HG03558 (cell line): ENCODE measurements at regions not wholly inside any gene's neighbourhood (a gene's known extent, or its start where the extent isn't known, plus 50 kb on each side); places are given as distances from the start of the nearest gene placed in this dataset.

Source experiments
- ATAC-seq: cut with Tn5 transposase; IDR thresholded peaks from one replicate; pipeline ENCODE4 v1.9.1; 2021; ENCODE audit warnings: moderate number of reproducible peaks; ENCODE audit not compliant: unreplicated experiment; ENCODE audit errors: extremely low read depth

GRCh38 chr6:104143757-104144156, 716.0 kb downstream of the HACE1 start:
- no peak for ATAC-seq

DNA sequence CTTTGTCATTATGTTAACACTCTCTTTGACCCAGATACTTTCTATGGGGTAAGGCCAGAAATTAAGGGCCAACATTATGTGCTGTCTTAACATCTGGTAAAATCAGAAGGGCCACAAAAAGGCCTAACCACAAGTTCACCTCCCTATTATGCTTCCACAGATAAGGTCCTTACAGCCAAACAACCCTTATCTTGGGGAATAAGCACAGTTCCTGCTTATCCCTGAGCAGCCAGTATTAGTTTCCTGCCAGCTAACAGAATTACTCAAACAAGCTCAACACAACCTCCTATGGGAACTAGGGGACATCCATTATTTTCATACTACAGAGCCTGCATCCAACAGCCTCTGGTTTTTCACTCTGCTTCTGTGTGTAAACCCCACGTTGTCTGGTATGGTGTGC, 724.8 kb downstream of the HACE1 start:
- no peak for ATAC-seq

DNA sequence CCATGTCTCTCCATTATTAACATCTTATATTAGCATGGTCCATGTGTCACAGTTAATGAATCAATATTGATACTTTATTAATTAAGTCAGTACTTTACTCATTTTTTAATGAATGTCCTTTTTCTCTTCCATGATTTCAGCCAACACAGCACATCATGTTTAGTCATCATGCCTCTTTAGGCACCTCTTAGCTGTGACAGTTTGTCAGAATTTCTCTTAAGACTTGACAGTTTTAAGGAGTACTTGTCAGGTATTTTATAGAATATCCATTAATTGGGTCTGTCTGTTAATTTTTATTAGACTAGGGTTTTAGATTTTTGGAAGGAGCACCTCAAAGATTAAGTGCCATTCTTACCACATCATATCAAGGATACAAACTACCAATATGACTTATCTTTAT, 729.4 kb downstream of the HACE1 start:
- ATAC-seq, result no peak

DNA sequence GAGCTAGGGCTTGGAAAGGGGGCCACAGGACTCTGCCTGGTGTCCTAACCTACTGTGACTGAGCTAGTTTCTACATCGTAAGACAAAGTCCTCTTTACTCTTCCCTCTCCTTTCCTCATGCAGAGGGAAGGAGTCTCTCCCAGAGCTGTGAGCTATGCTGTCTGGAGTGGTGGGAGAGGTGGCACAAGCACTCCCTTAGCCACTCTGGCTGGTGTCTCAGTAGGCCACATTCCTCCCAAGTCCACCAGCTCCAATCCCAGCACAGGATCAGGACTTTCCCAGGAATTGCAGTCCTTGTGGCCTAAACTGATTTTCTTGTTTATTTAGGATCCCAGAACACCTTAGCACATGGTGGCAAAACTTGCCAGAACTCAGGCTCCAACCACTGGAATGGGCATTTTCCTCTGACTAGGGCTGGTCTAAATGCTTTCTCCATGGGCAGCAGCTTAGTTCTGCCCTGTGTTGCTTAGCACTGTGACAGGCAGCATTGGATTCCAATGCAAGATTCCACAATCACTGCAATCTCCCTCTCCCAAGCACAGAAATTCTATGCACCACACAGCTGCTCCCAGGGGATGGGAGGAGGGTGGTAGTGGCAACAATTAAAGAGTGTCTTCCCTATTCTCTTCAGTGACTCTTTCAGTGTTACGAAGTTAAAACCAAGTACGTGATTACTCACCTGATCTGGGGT, 733.3 kb downstream of the HACE1 start:
- no peak for ATAC-seq

GRCh38 chr6:104123227-104123626, 736.5 kb downstream of the HACE1 start:
- no peak for ATAC-seq

DNA sequence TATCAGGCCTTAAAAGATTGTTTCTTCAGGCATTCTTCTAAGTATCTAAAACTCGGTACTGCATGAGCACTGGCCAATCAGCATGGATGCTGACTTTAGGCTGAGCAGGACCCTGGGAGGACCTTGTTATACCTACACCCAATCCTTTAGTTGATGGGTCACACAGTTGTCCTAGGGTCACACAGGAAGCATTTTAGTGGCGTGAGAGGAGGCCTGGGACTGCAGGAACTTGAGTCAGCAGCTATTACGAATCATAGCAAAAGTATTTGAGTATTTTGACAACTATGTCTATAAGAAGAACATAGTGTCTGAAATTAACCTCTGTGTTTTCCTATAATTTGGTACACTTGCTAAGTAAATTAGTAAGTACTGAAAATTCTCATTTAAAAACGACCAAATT, 741.4 kb downstream of the HACE1 start:
- ATAC-seq, result no peak

DNA sequence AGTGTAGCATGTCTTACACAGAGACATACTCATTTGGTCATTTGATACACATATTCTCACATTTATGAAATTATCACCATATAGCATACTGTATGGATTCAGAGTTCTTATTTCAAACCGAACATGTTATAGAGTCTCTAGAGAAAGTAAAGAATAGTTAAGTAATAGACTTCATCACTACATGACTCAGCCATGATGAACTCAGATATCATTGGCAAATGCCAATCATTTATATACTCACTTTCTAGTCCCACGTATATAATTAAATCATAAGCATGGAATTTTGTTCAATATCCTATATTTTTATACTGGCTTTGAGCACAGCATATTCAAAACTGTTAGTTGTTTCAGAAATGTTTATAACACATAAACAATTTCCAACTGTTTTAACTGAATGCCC, 749.9 kb downstream of the HACE1 start:
- ATAC-seq, result no peak

GRCh38 chr6:104108634-104109033, 751.1 kb downstream of the HACE1 start:
- no peak for ATAC-seq

DNA sequence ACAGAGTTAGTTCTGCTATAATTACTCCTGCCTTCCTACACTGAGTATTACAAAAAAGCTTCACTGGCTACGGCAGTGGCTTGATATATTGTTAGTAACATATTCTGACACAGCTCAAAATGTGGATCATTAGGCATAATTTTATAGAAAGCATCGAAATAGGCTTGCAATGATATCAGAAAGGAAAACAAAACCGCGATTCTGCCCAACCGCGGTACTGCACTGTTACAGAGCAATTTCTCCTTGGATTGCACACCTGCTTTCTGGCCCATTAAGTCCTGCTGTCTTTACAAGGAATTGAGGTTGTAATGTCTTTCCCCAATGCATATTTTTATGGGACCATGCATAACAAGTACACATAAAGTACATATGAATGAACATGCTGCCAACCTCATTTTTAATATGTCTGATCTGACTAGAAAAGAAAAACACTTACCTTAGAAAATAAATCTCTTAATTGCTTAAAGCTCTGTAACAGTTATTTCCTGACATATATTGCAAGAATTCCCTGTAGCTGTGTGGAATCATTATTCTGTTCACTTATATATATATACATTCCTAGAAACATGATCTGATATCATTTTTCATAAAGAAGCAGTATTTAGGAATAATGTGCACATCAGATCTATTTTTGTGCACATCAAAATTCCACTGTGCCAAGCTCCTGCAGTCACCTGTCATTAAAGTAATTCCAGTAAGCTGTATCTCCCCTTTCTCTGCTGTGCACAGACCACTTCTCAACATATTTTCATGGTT, 763.9 kb downstream of the HACE1 start:
- no peak for ATAC-seq

GRCh38 chr6:104087765-104088164, 772.0 kb downstream of the HACE1 start:
- ATAC-seq, result no peak

DNA sequence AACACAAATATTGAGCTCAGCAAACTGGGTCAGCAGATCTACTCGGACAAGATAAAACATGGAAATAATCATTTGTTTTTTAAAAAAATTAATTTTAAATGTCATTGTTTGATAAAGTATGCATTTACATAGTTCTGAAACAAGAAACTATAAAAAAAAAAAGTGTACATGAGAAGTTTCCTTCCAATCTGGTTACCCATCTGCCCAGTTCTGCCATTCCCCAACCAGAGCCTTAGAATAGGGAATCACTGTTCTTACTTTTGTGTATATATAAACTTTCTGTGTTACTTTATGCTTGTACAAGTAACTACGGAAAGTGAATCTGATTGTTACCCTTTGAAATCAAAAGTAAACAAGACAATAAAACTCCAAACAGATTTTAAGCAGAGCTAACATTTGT, 791.4 kb downstream of the HACE1 start:
- no peak for ATAC-seq

GRCh38 chr6:104064876-104065275, 794.8 kb downstream of the HACE1 start:
- no peak for ATAC-seq

GRCh38 chr6:104050455-104050854, 809.3 kb downstream of the HACE1 start:
- ATAC-seq, result no peak

GRCh38 chr6:104046426-104046825, 813.3 kb downstream of the HACE1 start:
- ATAC-seq, result no peak

GRCh38 chr6:104031346-104031745, 828.4 kb downstream of the HACE1 start:
- no peak for ATAC-seq

DNA sequence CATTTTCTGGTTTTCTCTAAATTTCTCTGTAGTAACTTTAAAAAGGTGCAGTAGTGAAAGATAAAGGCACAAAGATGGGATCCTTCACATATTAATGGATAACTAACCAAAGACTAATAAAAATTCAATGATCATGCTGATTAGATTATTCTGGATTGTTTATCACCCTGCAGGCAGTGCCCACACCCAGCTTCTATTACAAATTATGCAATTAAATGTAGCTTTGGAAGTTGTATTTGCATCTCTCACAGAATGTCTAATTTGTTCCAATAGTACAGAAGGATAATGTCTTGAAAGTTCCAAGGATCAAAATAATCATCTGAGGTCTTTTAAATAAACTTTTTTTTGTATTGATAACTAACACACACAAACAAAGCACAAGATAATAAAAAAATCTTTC, 837.6 kb downstream of the HACE1 start:
- no peak for ATAC-seq

DNA sequence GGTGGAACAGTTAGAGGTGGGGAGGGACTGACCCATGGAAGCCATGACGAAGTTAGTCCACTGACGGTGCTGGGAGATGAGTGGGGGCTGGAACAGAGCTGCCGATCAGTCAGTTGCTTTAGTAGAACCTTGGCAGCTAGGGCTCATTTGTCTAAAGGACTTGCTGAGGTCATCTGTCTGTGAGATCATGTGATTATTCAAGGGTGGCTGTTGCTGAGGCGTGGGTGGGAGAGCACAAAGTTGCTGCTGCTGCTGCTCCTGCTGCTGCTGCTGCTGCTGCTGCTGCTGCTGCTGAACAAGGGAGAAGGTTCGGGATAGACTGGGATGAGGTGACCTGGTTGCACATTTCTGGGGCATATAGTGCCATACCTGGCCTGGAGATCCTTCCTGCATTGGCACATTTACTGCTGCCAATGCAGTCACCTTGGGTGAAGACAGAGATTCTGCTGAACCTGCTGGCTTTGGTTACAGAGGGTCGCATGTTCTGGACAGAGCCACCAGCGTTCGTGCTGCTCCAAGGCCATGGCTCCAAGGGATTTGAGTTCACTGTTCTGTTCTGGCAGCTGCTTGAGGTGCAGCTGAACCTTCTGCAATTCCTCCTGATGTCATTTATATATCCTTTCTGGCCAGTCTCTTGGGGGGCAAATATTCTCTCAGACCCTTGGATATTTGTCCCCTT, 840.5 kb downstream of the HACE1 start:
- ATAC-seq, result no peak

DNA sequence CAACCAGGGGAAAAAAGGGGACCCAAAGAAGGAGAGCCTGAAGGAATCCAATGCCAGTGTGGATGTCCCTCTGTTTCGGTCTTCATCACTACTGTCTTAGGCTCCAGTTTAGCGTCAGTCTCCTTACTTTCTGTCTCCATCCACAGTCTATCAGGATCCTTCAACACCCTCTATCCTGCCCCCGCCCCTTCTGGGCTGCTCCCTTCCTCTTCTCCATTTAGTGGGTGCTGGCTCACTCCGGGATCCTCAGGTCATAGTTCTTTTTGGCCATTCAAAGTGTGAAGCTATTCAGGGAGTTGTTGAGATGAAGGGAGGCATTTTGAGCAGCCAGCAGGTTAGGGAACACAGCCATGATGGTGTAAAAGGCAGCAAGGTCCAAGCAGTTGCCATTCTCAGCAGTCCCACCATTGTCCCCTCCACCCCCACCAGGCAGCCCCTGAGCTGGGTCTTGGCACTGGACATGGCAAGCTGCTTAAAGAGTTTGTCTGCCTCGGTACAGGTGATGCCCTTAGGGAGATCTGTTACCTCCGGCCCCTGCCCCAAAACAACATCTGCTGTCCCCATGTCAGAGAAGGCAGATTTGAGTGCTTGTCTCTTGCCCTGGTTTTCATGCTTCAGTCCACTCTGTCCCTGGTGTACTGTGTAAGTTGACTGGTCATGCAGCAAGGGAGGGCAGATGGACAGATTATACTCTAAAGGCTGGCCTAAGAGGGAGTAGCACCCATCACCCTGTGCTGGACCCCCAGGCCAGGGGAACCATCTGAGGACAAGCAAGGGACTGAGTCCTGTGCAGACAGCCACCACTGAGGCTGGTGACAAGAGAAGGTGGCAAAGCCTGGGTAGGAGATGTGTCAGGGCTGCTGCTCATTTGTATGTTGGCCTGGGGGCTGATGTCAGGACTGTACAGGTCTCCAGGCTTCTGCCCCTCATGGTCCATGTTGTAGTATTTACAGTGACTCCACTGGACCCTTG, 842.0 kb downstream of the HACE1 start:
- ATAC-seq, result no peak

GRCh38 chr6:104014163-104014959, 845.4 kb downstream of the HACE1 start:
- ATAC-seq, result no peak
